Endothelial cell of umbilical vein (primary cell): ENCODE measurements at regions not wholly inside any gene's neighbourhood (a gene's known extent, or its start where the extent isn't known, plus 50 kb on each side); places are given as distances from the start of the nearest gene placed in this dataset.

Experiments used
- BruUV-seq: library from RNA; stranded (reverse); fragments of 400-500 nt; replicated peaks from 2 replicates; lab custom pipeline; 2021; lab: Mats Ljungman, UMichigan
- CTCF ChIA-PET: fragments of 300-600, 350-600 bp; sonication (Branson Sonifier 250); formaldehyde crosslinking; loops from one replicate; lab custom pipeline; 2021; ENCODE audit warnings: antibody characterized with exemption, inconsistent platforms; lab: Charles Lee
- POLR2A ChIA-PET: fragments of 300-600, 350-600 bp; sonication (Branson Sonifier 250); formaldehyde crosslinking; loops from one replicate; lab custom pipeline; 2021; ENCODE audit warnings: antibody characterized with exemption, inconsistent platforms; lab: Charles Lee
- DNase-seq: peaks from one replicate; pipeline ENCODE4 v3.0.0-alpha.2; 2011; ENCODE audit warnings: low read depth, low spot score
- FAIRE-seq: peaks from 2 replicates; lab custom pipeline; 2011; peaks lifted over from hg19 to GRCh38; lab: Jason Lieb, UNC
- H2AFZ ChIP-seq: 2 replicates; pipeline ENCODE4 v1.6.0; 2012; ENCODE audit warnings: low read depth, low read length, control low read depth, inconsistent platforms
- H3K27ac ChIP-seq: 2 replicates; pipeline ENCODE4 v1.5.1; 2011; ENCODE audit warnings: low read depth, mild to moderate bottlenecking, control low read depth, low read length, moderate library complexity; ENCODE audit not compliant: insufficient read depth
- H3K27me3 ChIP-seq, 2 experiments: 2 replicates each; pipeline versions ENCODE4 v1.6.0 to v1.6.1; 2011; ENCODE audit warnings: low read length in 2 of 2, mixed read lengths in 1 of 2; ENCODE audit not compliant: control insufficient read depth in 2 of 2, insufficient read depth in 2 of 2
- H3K36me3 ChIP-seq, 2 experiments: 2 replicates in 1 of 2; 3 replicates in 1 of 2; pipeline ENCODE4 v1.5.1; 2011; ENCODE audit warnings: low read length in 2 of 2, mild to moderate bottlenecking in 1 of 2, moderate library complexity in 1 of 2; ENCODE audit not compliant: control insufficient read depth in 2 of 2, insufficient read depth in 2 of 2; ENCODE audit errors: extremely low read depth in 1 of 2
- H3K4me1 ChIP-seq: 3 replicates; pipeline ENCODE4 v1.5.1; 2011; ENCODE audit warnings: mild to moderate bottlenecking, low read length; ENCODE audit not compliant: control insufficient read depth, insufficient read depth; ENCODE audit errors: extremely low read depth
- H3K4me2 ChIP-seq: 2 replicates; pipeline ENCODE4 v1.6.1; 2011; ENCODE audit warnings: low read length, control low read depth, mixed read lengths; ENCODE audit not compliant: insufficient read depth
- H3K4me3 ChIP-seq, 3 experiments: fragments of 200-600 bp in 1 of 3; sonication (generic), shearing (Covaris generic) in 1 of 3; replicated peaks in 1 of 3; 2 replicates each; pipeline ENCODE4 v1.5.1; 2011 to 2016; ENCODE audit warnings: control low read depth in 3 of 3, low read length in 3 of 3, mild to moderate bottlenecking in 2 of 3, inconsistent platforms in 1 of 3, low read depth in 1 of 3, moderate library complexity in 1 of 3; ENCODE audit not compliant: insufficient read depth in 1 of 3
- H3K79me2 ChIP-seq: 2 replicates; pipeline ENCODE4 v1.6.0; 2012; ENCODE audit warnings: low read length, inconsistent platforms; ENCODE audit not compliant: control insufficient read depth, insufficient read depth
- H3K9ac ChIP-seq: replicated peaks from 2 replicates; pipeline ENCODE3; 2011; ENCODE audit warnings: low read length, control low read depth; ENCODE audit not compliant: insufficient read depth; ENCODE audit errors: extremely low read depth
- H3K9me1 ChIP-seq: replicated peaks from 3 replicates; pipeline ENCODE4 v1.6.0; 2011; ENCODE audit warnings: mild to moderate bottlenecking, low read length; ENCODE audit not compliant: control insufficient read depth, insufficient read depth; ENCODE audit errors: extremely low read depth
- H3K9me3 ChIP-seq: replicated peaks from 2 replicates; pipeline ENCODE4 v1.5.1; 2012; ENCODE audit warnings: low read length, inconsistent platforms; ENCODE audit not compliant: control insufficient read depth, insufficient read depth
- H4K20me1 ChIP-seq: replicated peaks from 2 replicates; pipeline ENCODE3; 2011; ENCODE audit warnings: mild to moderate bottlenecking, low read length; ENCODE audit not compliant: control insufficient read depth, insufficient read depth; ENCODE audit errors: extremely low read depth
- CTCF ChIP-seq, 2 donors: IDR thresholded peaks; 1 replicate in 1 of 2; 2 replicates in 1 of 2; pipeline ENCODE4 v1.5.1; 2011; ENCODE audit warnings: low read length in 2 of 2, mild to moderate bottlenecking in 2 of 2, moderate library complexity in 2 of 2, control low read depth in 1 of 2, inconsistent platforms in 1 of 2, low read depth in 1 of 2; ENCODE audit not compliant: insufficient read depth in 1 of 2; ENCODE audit errors: extremely low read depth in 1 of 2
- EZH2 ChIP-seq: IDR thresholded peaks from 2 replicates; pipeline ENCODE4 v1.6.1; 2012; ENCODE audit warnings: borderline replicate concordance, low read depth, mild to moderate bottlenecking, moderate library complexity, low read length, inconsistent platforms; ENCODE audit not compliant: severe bottlenecking
- MAX ChIP-seq: IDR thresholded peaks from 2 replicates; pipeline ENCODE4 v1.6.1; 2011; ENCODE audit not compliant: insufficient read depth, insufficient read length
- MYC ChIP-seq: IDR thresholded peaks from one replicate; pipeline ENCODE4 v1.6.1; 2011; ENCODE audit warnings: mild to moderate bottlenecking, low read depth, low read length
- POLR2AphosphoS5 ChIP-seq: IDR thresholded peaks from 2 replicates; pipeline ENCODE4 v1.6.1; 2012; ENCODE audit warnings: low read depth, mild to moderate bottlenecking, control low read depth, low read length, moderate library complexity; ENCODE audit not compliant: insufficient read depth
- dilution Hi-C: fragments of 300-500 bp; cut with MboI; formaldehyde crosslinking; loops from one replicate; pipeline ENCODE4 v1.15.0; 2019; ENCODE audit warnings: low sequenced_read_pairs; ENCODE audit not compliant: extremely low pct_ligation_motif_present
- intact Hi-C: fragments of 100-400 bp; cut with micrococcal nuclease; formaldehyde crosslinking; loops from one replicate; pipeline ENCODE4 v1.10.0; 2022

- intact Hi-C loops, result no loop called here
- H3K9ac ChIP-seq, result no peak overlapping the region
These were observed 432.7 kb downstream of the ZIC3 start for GRCh38 chrX:137998619-137999018.

More at GRCh38 chrX:137998619-137999018, 432.7 kb downstream of the ZIC3 start:
- Histone ChIP-seq H3K79me2 (no peaks in the 10 kb centered on the region), H3K27ac (no peak overlapping the region), H3K27me3 (no peaks in the 10 kb centered on the region), H3K4me2 (no peak overlapping the region), H3K4me1 (no peaks in the 10 kb centered on the region), H3K9me1 (no peaks in the 10 kb centered on the region), H3K9me3 (no peaks in the 10 kb centered on the region), H4K20me1 (no peaks in the 10 kb centered on the region), H3K36me3 (no peaks in the 10 kb centered on the region), H2AFZ (no peak overlapping the region), H3K4me3 (no peak overlapping the region)
- dilution Hi-C loops, result no loop called here
- ChIA-PET POLR2A (no interaction called here), CTCF (no interaction called here)
- DNase-seq (no peak), FAIRE-seq (no peak)
- BruUV-seq, result no TSS peak
- no peak for TF ChIP-seq MAX
- no peak for TF ChIP-seq EZH2
- no peak for TF ChIP-seq MYC
- TF ChIP-seq POLR2AphosphoS5, result no peak
- TF ChIP-seq CTCF (IDR thresholded peaks at IDR 0.05; ENCODE audit: extremely low read depth in 1 of 2, insufficient read depth in 1 of 2, low read depth in 1 of 2, low read length in 2 of 2), result no peak
